H9 (cell line): ENCODE measurements at regions not wholly inside any gene's neighbourhood (a gene's known extent, or its start where the extent isn't known, plus 50 kb on each side); places are given as distances from the start of the nearest gene placed in this dataset.
A peak's percentile ranks its signal among the peaks of the same experiment; 100 is the strongest.

Experiments used
- DNase-seq: peaks from one replicate; pipeline ENCODE4 v3.0.0-alpha.2; 2017
- H2AFZ ChIP-seq: one replicate; pipeline ENCODE4 v1.6.1; 2013; ENCODE audit warnings: mild to moderate bottlenecking, low read length, control low read depth, moderate library complexity
- H2AK5ac ChIP-seq: 2 replicates; pipeline ENCODE4 v1.6.1; 2013; ENCODE audit warnings: low read length, control low read depth, mixed read lengths; ENCODE audit not compliant: insufficient read length
- H2BK120ac ChIP-seq: one replicate; pipeline ENCODE4 v1.6.1; 2013; ENCODE audit warnings: low read depth, mild to moderate bottlenecking, low read length, control low read depth, inconsistent platforms; ENCODE audit not compliant: poor library complexity, severe bottlenecking
- H2BK12ac ChIP-seq: 2 replicates; pipeline ENCODE4 v1.6.1; 2013; ENCODE audit warnings: low read length, control low read depth, mixed read lengths, low read depth; ENCODE audit not compliant: insufficient read length
- H2BK15ac ChIP-seq: 2 replicates; pipeline ENCODE4 v1.6.1; 2013; ENCODE audit warnings: low read depth, low read length, control low read depth
- H2BK20ac ChIP-seq: one replicate; pipeline ENCODE4 v1.6.1; 2013; ENCODE audit warnings: low read depth, mild to moderate bottlenecking, low read length, control low read depth, inconsistent platforms; ENCODE audit not compliant: poor library complexity, severe bottlenecking
- H2BK5ac ChIP-seq: 2 replicates; pipeline ENCODE4 v1.6.1; 2013; ENCODE audit warnings: low read length, control low read depth, mixed read lengths; ENCODE audit not compliant: insufficient read length
- H3K14ac ChIP-seq: 2 replicates; pipeline ENCODE4 v1.6.1; 2013; ENCODE audit warnings: low read length, control low read depth; ENCODE audit not compliant: insufficient read depth
- H3K18ac ChIP-seq: 2 replicates; pipeline ENCODE4 v1.6.1; 2013; ENCODE audit warnings: low read depth, mild to moderate bottlenecking, mixed read lengths, low read length, control low read depth; ENCODE audit not compliant: insufficient read length
- H3K23ac ChIP-seq: 2 replicates; pipeline ENCODE4 v1.6.1; 2013; ENCODE audit warnings: low read length, control low read depth, mixed read lengths, low read depth; ENCODE audit not compliant: insufficient read length
- H3K23me2 ChIP-seq: 2 replicates; pipeline ENCODE4 v1.6.1; 2013; ENCODE audit warnings: low read depth, mild to moderate bottlenecking, mixed read lengths, low read length, control low read depth; ENCODE audit not compliant: insufficient read length, poor library complexity, severe bottlenecking
- H3K27ac ChIP-seq: 2 replicates; pipeline ENCODE4 v1.5.1; 2013; ENCODE audit warnings: low read length, control low read depth, mixed read lengths, low read depth; ENCODE audit not compliant: insufficient read length
- H3K27me3 ChIP-seq: 2 replicates; pipeline ENCODE4 v1.6.1; 2013; ENCODE audit warnings: low read length, control low read depth, inconsistent platforms; ENCODE audit not compliant: insufficient read depth
- H3K4ac ChIP-seq: 2 replicates; pipeline ENCODE4 v1.6.1; 2013; ENCODE audit warnings: low read depth, mild to moderate bottlenecking, control low read depth, inconsistent platforms, low read length, moderate library complexity
- H3K4me1 ChIP-seq: 2 replicates; pipeline ENCODE4 v1.6.1; 2013; ENCODE audit warnings: low read length, control low read depth, inconsistent platforms; ENCODE audit not compliant: insufficient read depth
- H3K4me2 ChIP-seq: 2 replicates; pipeline ENCODE4 v1.6.1; 2013; ENCODE audit warnings: low read length, control low read depth, mixed read lengths; ENCODE audit not compliant: insufficient read length, insufficient read depth
- H3K56ac ChIP-seq: 2 replicates; pipeline ENCODE4 v1.6.1; 2013; ENCODE audit warnings: low read depth, mild to moderate bottlenecking, mixed read lengths, low read length, control low read depth; ENCODE audit not compliant: insufficient read length
- H3K79me1 ChIP-seq: 2 replicates; pipeline ENCODE4 v1.6.1; 2013; ENCODE audit warnings: low read depth, mild to moderate bottlenecking, moderate library complexity, low read length, control low read depth, inconsistent platforms; ENCODE audit not compliant: insufficient read depth, poor library complexity, severe bottlenecking
- H3K79me2 ChIP-seq: 2 replicates; pipeline ENCODE4 v1.6.1; 2013; ENCODE audit warnings: low read length, control low read depth, inconsistent platforms; ENCODE audit not compliant: insufficient read depth
- H3K9ac ChIP-seq: 2 replicates; pipeline ENCODE4 v1.6.1; 2013; ENCODE audit warnings: low read length, control low read depth, mixed read lengths; ENCODE audit not compliant: insufficient read length; ENCODE audit errors: extremely low read depth
- H3K9me3 ChIP-seq: one replicate; pipeline ENCODE4 v1.6.1; 2013; ENCODE audit warnings: low read depth, low read length, inconsistent platforms; ENCODE audit not compliant: control insufficient read depth
- H3T11ph ChIP-seq: one replicate; pipeline ENCODE4 v1.6.1; 2013; ENCODE audit warnings: mild to moderate bottlenecking, low read length, control low read depth, inconsistent platforms
- H4K20me1 ChIP-seq: one replicate; pipeline ENCODE4 v1.6.1; 2013; ENCODE audit not compliant: control insufficient read depth, insufficient read length, insufficient read depth
- H4K5ac ChIP-seq: 2 replicates; pipeline ENCODE4 v1.6.1; 2013; ENCODE audit warnings: low read depth, mild to moderate bottlenecking, mixed read lengths, low read length, control low read depth; ENCODE audit not compliant: insufficient read length
- H4K8ac ChIP-seq: replicated peaks from 2 replicates; pipeline ENCODE4 v1.6.1; 2013; ENCODE audit warnings: low read length, control low read depth, mixed read lengths, low read depth; ENCODE audit not compliant: insufficient read length
- H4K91ac ChIP-seq: 2 replicates; pipeline ENCODE4 v1.6.1; 2013; ENCODE audit warnings: low read depth, mild to moderate bottlenecking, moderate library complexity, mixed read lengths, low read length, control low read depth; ENCODE audit not compliant: insufficient read length
- H3K27ac Mint-ChIP-seq, 3 experiments: 2 replicates in 2 of 3; 3 replicates in 1 of 3; pipeline ENCODE4 v1.8.0; 2020 to 2021; ENCODE audit warnings: mixed read lengths in 3 of 3, mild to moderate bottlenecking in 1 of 3, moderate library complexity in 1 of 3
- H3K27me3 Mint-ChIP-seq: 2 replicates; pipeline ENCODE4 v1.8.0; 2021; ENCODE audit warnings: low read depth, mild to moderate bottlenecking, moderate library complexity, mixed read lengths
- H3K36me3 Mint-ChIP-seq, 3 experiments: 2 replicates in 2 of 3; 3 replicates in 1 of 3; pipeline ENCODE4 v1.8.0; 2020 to 2021; ENCODE audit warnings: low read depth in 3 of 3, mixed read lengths in 3 of 3; ENCODE audit not compliant: insufficient read depth in 1 of 3
- H3K4me1 Mint-ChIP-seq, 2 experiments: 2 replicates each; pipeline ENCODE4 v1.8.0; 2020; ENCODE audit warnings: mixed read lengths in 2 of 2
- H3K4me3 Mint-ChIP-seq, 2 experiments: 2 replicates in 1 of 2; 3 replicates in 1 of 2; pipeline ENCODE4 v1.8.0; 2020 to 2021; ENCODE audit warnings: mild to moderate bottlenecking in 2 of 2, mixed read lengths in 2 of 2, moderate library complexity in 1 of 2
- H3K9me3 Mint-ChIP-seq, 2 experiments: 2 replicates in 1 of 2; 3 replicates in 1 of 2; pipeline ENCODE4 v1.8.0; 2020; ENCODE audit warnings: mild to moderate bottlenecking in 2 of 2, mixed read lengths in 2 of 2, moderate library complexity in 1 of 2
- CTCF ChIP-seq: fragments of 200-600 bp; sonication (generic); conservative IDR thresholded peaks from 3 replicates; pipeline ENCODE4 v1.8.0; 2021; ENCODE audit warnings: antibody characterized with exemption, mild to moderate bottlenecking
- WGBS: extraction: QIAGEN DNeasy Blood & Tissue Kit; methylation state at CpG from one replicate; pipeline ENCODE4 v1.1.7; 2013; ENCODE audit warnings: missing lambda C conversion rate, low lambda C conversion rate, mixed read lengths; ENCODE audit not compliant: insufficient read length; ENCODE audit errors: extremely low coverage; 5-methylcytosine and 5-hydroxymethylcytosine counted together

DNA sequence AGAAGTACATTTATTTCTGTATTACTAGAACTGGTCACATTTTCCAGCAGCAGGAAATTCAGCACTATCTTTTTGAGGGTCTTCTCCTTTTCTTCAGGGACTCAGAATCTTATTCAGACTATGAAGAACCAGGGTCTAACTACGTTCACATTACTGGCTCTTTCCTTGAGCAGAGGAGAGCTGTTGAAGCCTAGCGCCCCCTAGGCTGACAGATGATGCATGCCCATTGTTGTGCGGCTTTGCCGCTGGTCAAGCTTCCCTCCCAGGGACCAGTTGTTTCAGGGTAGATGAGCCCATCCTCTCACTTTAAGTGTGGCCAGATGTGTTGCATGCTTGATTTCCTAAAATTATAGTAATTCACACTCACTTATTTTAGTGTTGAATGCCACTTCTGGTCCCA lies 168.2 kb upstream of the PDGFD start:
- no peak overlapping the region for H2AK5ac ChIP-seq
- H4K5ac ChIP-seq: no peak overlapping the region
- Mint-ChIP-seq H3K36me3 (no peaks in the 10 kb centered on the region; a peak in 1 of 7 replicates), H3K4me1 (no peaks in the 10 kb centered on the region), H3K27me3 (no peaks in the 10 kb centered on the region), H3K4me3 (no peak overlapping the region), H3K27ac (no peak overlapping the region), H3K9me3 (no peaks in the 10 kb centered on the region; a peak in 1 of 5 replicates)
- no peak overlapping the region for H2BK12ac ChIP-seq
- no peaks in the 10 kb centered on the region for H3K4me1 ChIP-seq
- no peak overlapping the region for H2BK120ac ChIP-seq
- H4K91ac ChIP-seq: no peak overlapping the region
- no peaks in the 10 kb centered on the region for H3K79me2 ChIP-seq
- no CpG with 5 or more reads among the region's 4 CpGs for WGBS
- H3K56ac ChIP-seq: no peak overlapping the region
- no peak overlapping the region for H3K4ac ChIP-seq
- TF ChIP-seq CTCF: peak; percentile 88
- no peak overlapping the region for H3T11ph ChIP-seq
- no peaks in the 10 kb centered on the region for H3K79me1 ChIP-seq
- peak; percentile 74 for DNase-seq
- H3K9ac ChIP-seq: no peak overlapping the region
- H3K18ac ChIP-seq: no peak overlapping the region
- no peaks in the 10 kb centered on the region for H4K20me1 ChIP-seq
- H2BK20ac ChIP-seq: no peak overlapping the region
- H3K23me2 ChIP-seq: no peaks in the 10 kb centered on the region
- H2AFZ ChIP-seq: no peak overlapping the region
- no peaks in the 10 kb centered on the region for H3K9me3 ChIP-seq
- H3K14ac ChIP-seq: no peak overlapping the region
- no peak overlapping the region for H4K8ac ChIP-seq
- H2BK5ac ChIP-seq: no peak overlapping the region
- H3K4me2 ChIP-seq: no peak overlapping the region
- H3K27me3 ChIP-seq: no peaks in the 10 kb centered on the region
- no peak overlapping the region for H3K23ac ChIP-seq
- H3K27ac ChIP-seq: no peak overlapping the region
- no peak overlapping the region for H2BK15ac ChIP-seq
